Stimulated activated CD4-positive, alpha-beta T cell treated with anti-CD3 and anti-CD28 coated beads, Interleukin-4, amount 100 ng/mL, for 48 hours (primary cell): ENCODE measurements at regions not wholly inside any gene's neighbourhood (a gene's known extent, or its start where the extent isn't known, plus 50 kb on each side); places are given as distances from the start of the nearest gene placed in this dataset.
"Not testable (repeated sequence)": the region's sequence is repeated elsewhere in the genome, so short reads cannot be mapped to it uniquely, and the experiment has no call there.

Experiments used
- DNase-seq, 2 donors: peaks; one replicate each; pipeline ENCODE4 v3.0.0-alpha.2; 2020; ENCODE audit warnings: low read depth in 2 of 2

- DNase-seq, result no peak
These were observed 592.0 kb downstream of the CHSY3 start for GRCh38 chr5:130496215-130496614.

GRCh38 chr5:130488252-130488651 is 584.0 kb downstream of the CHSY3 start:
- no peak for DNase-seq

- no peak for DNase-seq
These were observed 575.0 kb downstream of the CHSY3 start for GRCh38 chr5:130479045-130479804.

- no peak for DNase-seq
These were observed 572.1 kb downstream of the CHSY3 start for GRCh38 chr5:130476325-130476724.

- no peak for DNase-seq
These were observed 558.3 kb downstream of the CHSY3 start for GRCh38 chr5:130462516-130462915.

GRCh38 chr5:130455175-130455574 is 550.9 kb downstream of the CHSY3 start:
- DNase-seq, result no peak

- DNase-seq, result no peak
These were observed 548.5 kb downstream of the CHSY3 start for GRCh38 chr5:130452744-130453143.

GRCh38 chr5:130436430-130436829 is 532.2 kb downstream of the CHSY3 start:
- no peak for DNase-seq

- no peak for DNase-seq
These were observed 523.1 kb downstream of the CHSY3 start for GRCh38 chr5:130427222-130427955.

GRCh38 chr5:130425424-130425823 is 521.2 kb downstream of the CHSY3 start:
- DNase-seq, result no peak

GRCh38 chr5:130424341-130424740 is 520.1 kb downstream of the CHSY3 start:
- DNase-seq, result no peak

- no peak for DNase-seq
These were observed 498.6 kb downstream of the CHSY3 start for GRCh38 chr5:130402906-130403305.

GRCh38 chr5:130400091-130400490 is 495.8 kb downstream of the CHSY3 start:
- DNase-seq, result no peak

- DNase-seq, result no peak
These were observed 494.6 kb downstream of the CHSY3 start for GRCh38 chr5:130398825-130399224.

- DNase-seq, result not testable (repeated sequence)
These were observed 493.5 kb downstream of the CHSY3 start for GRCh38 chr5:130397727-130398126.

GRCh38 chr5:130397132-130397531 is 492.9 kb downstream of the CHSY3 start:
- DNase-seq, result no peak

GRCh38 chr5:130391727-130392264 is 487.5 kb downstream of the CHSY3 start:
- not testable (repeated sequence) for DNase-seq

- no peak for DNase-seq
These were observed 481.9 kb downstream of the CHSY3 start for GRCh38 chr5:130386155-130386554.

- no peak for DNase-seq
These were observed 481.4 kb downstream of the CHSY3 start for GRCh38 chr5:130385656-130386055.

- DNase-seq, result no peak
These were observed 461.7 kb downstream of the CHSY3 start for GRCh38 chr5:130365956-130366355.

GRCh38 chr5:130350131-130350530 is 445.9 kb downstream of the CHSY3 start:
- no peak for DNase-seq

- DNase-seq, result no peak
These were observed 433.1 kb downstream of the CHSY3 start for GRCh38 chr5:130337179-130337888.
